ENCODE measurements at regions not wholly inside any gene's neighbourhood (a gene's known extent, or its start where the extent isn't known, plus 50 kb on each side); places are given as distances from the start of the nearest gene placed in this dataset.

DNA sequence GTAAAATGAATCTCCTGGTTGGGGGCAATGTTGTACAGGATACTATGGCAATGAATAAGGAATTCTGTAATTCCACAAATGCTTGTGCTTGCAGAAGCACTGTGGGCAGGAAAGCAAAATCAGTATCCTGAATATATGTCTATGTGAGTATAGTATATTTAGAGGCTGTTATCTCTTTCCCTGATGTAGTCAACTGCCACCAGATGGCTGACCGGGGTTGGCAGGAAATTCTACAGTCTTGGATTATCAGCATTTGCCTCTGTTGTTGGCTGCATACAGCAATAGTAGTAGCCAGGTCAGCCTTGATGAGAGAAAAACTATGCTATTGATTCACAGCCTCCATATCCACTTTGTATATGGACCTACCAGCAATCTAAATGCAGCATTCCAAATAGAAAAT lies 425.1 kb upstream of the JAG1 start:
- TF ChIP-seq CTCF (IDR thresholded peaks at IDR 0.05): no peak
- no peak for TF ChIP-seq POLR2A (IDR thresholded peaks at IDR 0.05)
- TF ChIP-seq POLR2AphosphoS5 (IDR thresholded peaks at IDR 0.05): no peak

Data from sigmoid colon (tissue), 4 donors.